ENCODE measurements at regions not wholly inside any gene's neighbourhood (a gene's known extent, or its start where the extent isn't known, plus 50 kb on each side); places are given as distances from the start of the nearest gene placed in this dataset.

DNA sequence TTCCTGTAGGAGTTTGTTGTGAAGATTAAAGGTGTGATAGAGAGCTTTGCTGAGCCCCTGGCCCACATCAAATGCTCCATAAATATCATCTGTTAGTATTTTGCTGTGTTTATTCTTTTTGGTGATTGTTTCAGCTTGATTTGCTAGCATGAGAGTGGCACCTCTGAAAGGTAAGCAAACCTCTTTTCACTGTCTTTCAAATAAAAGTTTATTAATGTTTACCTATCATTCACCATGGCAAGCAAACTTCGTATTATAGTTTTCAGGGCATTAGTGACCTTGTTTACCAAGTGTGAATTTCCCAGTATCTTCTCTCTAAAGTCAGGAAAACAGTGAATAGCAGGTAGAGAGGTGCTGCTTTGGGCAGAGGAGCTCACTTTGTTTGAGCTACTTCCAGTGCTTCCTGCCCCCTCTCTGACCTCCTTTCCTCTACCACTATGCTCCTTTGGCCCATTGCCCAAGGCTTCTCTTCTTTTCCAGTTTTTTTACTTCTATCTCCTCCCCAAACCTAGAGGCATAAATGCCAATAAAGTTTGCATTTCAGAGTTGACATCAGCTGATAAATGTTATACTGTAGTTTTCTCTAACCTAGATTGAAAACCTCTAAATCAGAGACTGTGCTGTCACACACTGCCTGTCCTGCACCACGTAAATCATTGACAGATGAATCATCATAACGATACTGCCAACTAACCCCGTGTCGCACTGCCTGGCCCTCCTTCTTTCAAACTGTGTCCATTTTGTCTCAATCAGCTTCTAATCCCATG, 569.0 kb downstream of the TUSC7 start:
- H3K9me3 ChIP-seq (ENCODE audit: control insufficient read depth in 2 of 2, insufficient read depth in 1 of 2, low read length in 1 of 2), result no peaks in the 10 kb centered on the region
- WGBS, result 83% methylated on average over 5 of the region's 5 CpGs
- no peaks in the 10 kb centered on the region for H3K27me3 ChIP-seq (ENCODE audit: control insufficient read depth in 2 of 2, insufficient read depth in 1 of 2, low read length in 1 of 2)

DNA sequence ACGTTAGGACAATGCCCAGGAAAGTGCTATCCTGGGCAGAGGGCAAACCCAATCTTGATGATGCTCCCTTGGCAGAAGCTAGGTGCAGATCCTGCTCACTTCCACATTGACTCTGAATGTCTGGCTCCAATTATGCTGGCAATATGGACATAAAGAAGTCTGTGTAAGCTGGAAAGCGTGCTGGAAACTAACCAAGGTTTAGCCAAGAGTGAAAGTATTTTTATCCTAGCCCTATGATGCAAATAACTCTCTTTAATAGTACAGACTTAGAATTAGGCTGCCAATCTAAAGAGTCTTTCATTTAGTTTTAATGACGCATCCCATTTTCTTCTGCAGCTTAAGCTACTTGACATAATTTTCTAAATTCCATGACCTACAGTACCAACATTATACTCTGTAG, 571.8 kb downstream of the TUSC7 start:
- no peak for DNase-seq (ENCODE audit: low read depth in 6 of 9, low spot score in 9 of 9)
- 91% methylated on average over 3 of the region's 3 CpGs for WGBS
- no peaks in the 10 kb centered on the region for H3K9me3 ChIP-seq (ENCODE audit: control insufficient read depth in 2 of 2, insufficient read depth in 1 of 2, low read length in 1 of 2)

More for the DNA sequence above, 569.0 kb downstream of the TUSC7 start:
- Histone ChIP-seq H3K4me1 (ENCODE audit: control insufficient read depth in 2 of 2, insufficient read depth in 2 of 2, low read length in 2 of 2) (no peaks in the 10 kb centered on the region), H3K36me3 (ENCODE audit: control insufficient read depth in 2 of 2, insufficient read depth in 2 of 2, low read length in 1 of 2) (no peaks in the 10 kb centered on the region), H3K27ac (ENCODE audit: low read depth in 1 of 2, low read length in 1 of 2) (no peak overlapping the region), H3K4me3 (ENCODE audit: low read length in 2 of 2) (no peak overlapping the region)
- no peak for DNase-seq (ENCODE audit: low read depth in 6 of 9, low spot score in 9 of 9)

DNA sequence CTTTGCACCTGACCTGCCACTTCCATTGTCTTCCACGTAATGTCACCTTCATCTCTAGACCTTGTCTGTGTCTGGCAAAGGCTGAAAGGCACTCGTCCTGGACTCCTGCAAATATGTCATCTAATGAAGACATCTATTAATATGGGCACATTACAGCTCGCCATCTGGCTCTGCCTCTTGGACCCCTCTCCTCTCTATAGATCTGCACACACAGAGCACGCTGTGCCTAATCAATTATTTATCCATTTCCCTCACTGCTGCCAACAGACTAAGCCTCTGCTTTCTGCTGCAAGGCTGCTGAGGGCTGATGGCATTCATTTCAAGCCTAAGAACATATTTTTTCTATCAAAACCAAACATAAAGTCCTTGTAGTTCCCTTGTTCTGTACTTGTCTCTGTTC, 573.0 kb downstream of the TUSC7 start:
- WGBS, result 91% methylated on average over 4 of the region's 4 CpGs
- no peaks in the 10 kb centered on the region for H3K27me3 ChIP-seq (ENCODE audit: control insufficient read depth in 2 of 2, insufficient read depth in 1 of 2, low read length in 1 of 2)

More for the DNA sequence above, 571.8 kb downstream of the TUSC7 start:
- Histone ChIP-seq H3K36me3 (ENCODE audit: control insufficient read depth in 2 of 2, insufficient read depth in 2 of 2, low read length in 1 of 2) (no peaks in the 10 kb centered on the region), H3K27ac (ENCODE audit: low read depth in 1 of 2, low read length in 1 of 2) (no peak overlapping the region), H3K4me3 (ENCODE audit: low read length in 2 of 2) (no peak overlapping the region), H3K27me3 (ENCODE audit: control insufficient read depth in 2 of 2, insufficient read depth in 1 of 2, low read length in 1 of 2) (no peaks in the 10 kb centered on the region), H3K4me1 (ENCODE audit: control insufficient read depth in 2 of 2, insufficient read depth in 2 of 2, low read length in 2 of 2) (no peaks in the 10 kb centered on the region)

DNA sequence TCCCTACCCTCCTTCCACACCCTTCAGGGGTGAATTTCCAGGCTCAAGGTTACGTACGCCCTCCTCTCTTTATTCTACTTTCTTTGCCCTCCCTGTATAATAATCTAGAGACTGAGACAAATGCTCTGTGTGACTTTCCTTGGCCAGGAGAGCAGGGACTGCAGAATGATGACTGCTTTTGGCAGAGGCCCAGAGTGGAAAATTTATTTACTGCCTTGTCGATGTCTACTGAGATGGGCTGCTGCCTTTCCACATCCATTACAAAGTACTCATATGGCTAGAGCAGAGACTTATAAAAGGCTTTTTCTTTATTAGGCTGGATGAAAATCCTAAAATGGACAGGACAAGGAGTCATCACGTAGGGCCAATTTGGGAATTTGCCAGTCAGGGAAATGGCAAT, 576.2 kb downstream of the TUSC7 start:
- Histone ChIP-seq H3K36me3 (ENCODE audit: control insufficient read depth in 2 of 2, insufficient read depth in 2 of 2, low read length in 1 of 2) (no peaks in the 10 kb centered on the region), H3K4me1 (ENCODE audit: control insufficient read depth in 2 of 2, insufficient read depth in 2 of 2, low read length in 2 of 2) (no peaks in the 10 kb centered on the region), H3K27me3 (ENCODE audit: control insufficient read depth in 2 of 2, insufficient read depth in 1 of 2, low read length in 1 of 2) (no peaks in the 10 kb centered on the region), H3K27ac (ENCODE audit: low read depth in 1 of 2, low read length in 1 of 2) (no peak overlapping the region), H3K9me3 (ENCODE audit: control insufficient read depth in 2 of 2, insufficient read depth in 1 of 2, low read length in 1 of 2) (no peaks in the 10 kb centered on the region), H3K4me3 (ENCODE audit: low read length in 2 of 2) (no peak overlapping the region)
- 81% methylated on average over 4 of the region's 4 CpGs for WGBS
- no peak for DNase-seq (ENCODE audit: low read depth in 6 of 9, low spot score in 9 of 9)

More for the DNA sequence above, 573.0 kb downstream of the TUSC7 start:
- Histone ChIP-seq H3K4me3 (ENCODE audit: low read length in 2 of 2) (no peak overlapping the region), H3K4me1 (ENCODE audit: control insufficient read depth in 2 of 2, insufficient read depth in 2 of 2, low read length in 2 of 2) (no peaks in the 10 kb centered on the region), H3K36me3 (ENCODE audit: control insufficient read depth in 2 of 2, insufficient read depth in 2 of 2, low read length in 1 of 2) (no peaks in the 10 kb centered on the region), H3K9me3 (ENCODE audit: control insufficient read depth in 2 of 2, insufficient read depth in 1 of 2, low read length in 1 of 2) (no peaks in the 10 kb centered on the region), H3K27ac (ENCODE audit: low read depth in 1 of 2, low read length in 1 of 2) (no peak overlapping the region)
- no peak for DNase-seq (ENCODE audit: low read depth in 6 of 9, low spot score in 9 of 9)

DNA sequence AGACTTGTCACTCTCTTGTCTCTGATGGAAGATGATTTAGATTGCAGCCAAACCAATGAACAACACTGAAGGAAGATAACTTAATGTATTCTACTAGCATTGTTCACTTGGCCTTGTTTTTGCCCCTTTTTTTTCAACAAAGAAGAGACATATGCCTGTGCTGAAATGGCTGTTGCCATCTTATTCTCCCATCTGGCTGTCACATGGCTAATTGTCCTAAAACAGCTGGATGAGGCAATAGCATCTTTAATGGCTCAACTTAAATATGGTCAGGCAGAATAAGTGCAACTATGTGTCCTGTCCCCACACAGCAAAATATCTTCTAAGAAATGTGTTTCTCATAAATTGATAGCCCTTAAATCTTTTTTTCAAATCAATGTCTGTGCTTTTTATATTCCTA, 576.9 kb downstream of the TUSC7 start:
- no peak overlapping the region for H3K4me3 ChIP-seq (ENCODE audit: low read length in 2 of 2)
- no peak for DNase-seq (ENCODE audit: low read depth in 6 of 9, low spot score in 9 of 9)
- no peaks in the 10 kb centered on the region for H3K27me3 ChIP-seq (ENCODE audit: control insufficient read depth in 2 of 2, insufficient read depth in 1 of 2, low read length in 1 of 2)
- no peak overlapping the region for H3K27ac ChIP-seq (ENCODE audit: low read depth in 1 of 2, low read length in 1 of 2)
- H3K36me3 ChIP-seq (ENCODE audit: control insufficient read depth in 2 of 2, insufficient read depth in 2 of 2, low read length in 1 of 2), result no peaks in the 10 kb centered on the region
- no peaks in the 10 kb centered on the region for H3K9me3 ChIP-seq (ENCODE audit: control insufficient read depth in 2 of 2, insufficient read depth in 1 of 2, low read length in 1 of 2)
- H3K4me1 ChIP-seq (ENCODE audit: control insufficient read depth in 2 of 2, insufficient read depth in 2 of 2, low read length in 2 of 2), result no peaks in the 10 kb centered on the region

DNA sequence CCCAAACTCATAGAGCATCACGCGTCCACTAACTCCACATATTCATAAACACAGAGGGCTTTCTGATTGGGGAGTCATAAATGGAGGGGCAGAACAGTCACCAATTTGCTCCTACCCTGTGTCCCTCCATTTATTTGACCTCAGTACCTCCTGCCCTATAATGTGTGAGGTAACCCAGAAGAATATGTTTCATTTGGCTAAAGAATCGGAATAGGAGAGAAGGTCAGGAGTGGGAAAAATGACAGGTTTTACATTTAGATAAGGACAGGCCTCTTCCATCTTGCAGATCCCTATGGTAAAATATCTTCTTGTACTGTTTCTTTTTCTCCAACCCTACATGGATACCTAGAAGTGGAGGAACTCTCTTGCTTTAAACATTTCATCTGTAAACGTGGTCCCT, 578.0 kb downstream of the TUSC7 start:
- DNase-seq (ENCODE audit: low read depth in 6 of 9, low spot score in 9 of 9), result no peak
- Histone ChIP-seq H3K4me1 (ENCODE audit: control insufficient read depth in 2 of 2, insufficient read depth in 2 of 2, low read length in 2 of 2) (no peaks in the 10 kb centered on the region), H3K27me3 (ENCODE audit: control insufficient read depth in 2 of 2, insufficient read depth in 1 of 2, low read length in 1 of 2) (no peaks in the 10 kb centered on the region), H3K4me3 (ENCODE audit: low read length in 2 of 2) (no peak overlapping the region), H3K9me3 (ENCODE audit: control insufficient read depth in 2 of 2, insufficient read depth in 1 of 2, low read length in 1 of 2) (no peaks in the 10 kb centered on the region), H3K27ac (ENCODE audit: low read depth in 1 of 2, low read length in 1 of 2) (no peak overlapping the region), H3K36me3 (ENCODE audit: control insufficient read depth in 2 of 2, insufficient read depth in 2 of 2, low read length in 1 of 2) (no peaks in the 10 kb centered on the region)
- 83% methylated on average over 4 of the region's 4 CpGs for WGBS

DNA sequence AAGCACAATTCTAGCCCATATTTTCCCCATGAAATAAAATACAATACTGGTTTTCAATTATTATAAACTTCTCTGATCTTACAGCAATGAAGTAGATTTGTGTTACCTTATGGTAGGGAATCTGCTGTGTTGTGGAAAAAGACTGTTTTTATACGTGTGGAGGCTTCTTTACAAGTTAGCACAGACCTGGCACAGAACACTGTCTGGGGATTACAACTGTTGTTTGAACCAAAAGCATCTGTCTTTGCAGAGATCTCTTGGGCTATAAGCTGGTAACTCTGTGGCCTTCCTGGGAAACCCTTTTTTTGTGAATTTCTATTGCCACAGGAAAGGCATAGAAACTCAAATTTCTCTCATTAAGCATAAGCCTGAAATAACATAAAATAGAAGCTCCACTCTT, 581.9 kb downstream of the TUSC7 start:
- no peaks in the 10 kb centered on the region for H3K4me1 ChIP-seq (ENCODE audit: control insufficient read depth in 2 of 2, insufficient read depth in 2 of 2, low read length in 2 of 2)
- 88% methylated on average over 1 of the region's 1 CpG for WGBS
- no peak for DNase-seq (ENCODE audit: low read depth in 6 of 9, low spot score in 9 of 9)
- H3K36me3 ChIP-seq (ENCODE audit: control insufficient read depth in 2 of 2, insufficient read depth in 2 of 2, low read length in 1 of 2), result no peaks in the 10 kb centered on the region
- no peak overlapping the region for H3K27ac ChIP-seq (ENCODE audit: low read depth in 1 of 2, low read length in 1 of 2)
- no peaks in the 10 kb centered on the region for H3K9me3 ChIP-seq (ENCODE audit: control insufficient read depth in 2 of 2, insufficient read depth in 1 of 2, low read length in 1 of 2)
- H3K4me3 ChIP-seq (ENCODE audit: low read length in 2 of 2), result no peak overlapping the region
- H3K27me3 ChIP-seq (ENCODE audit: control insufficient read depth in 2 of 2, insufficient read depth in 1 of 2, low read length in 1 of 2), result no peaks in the 10 kb centered on the region

DNA sequence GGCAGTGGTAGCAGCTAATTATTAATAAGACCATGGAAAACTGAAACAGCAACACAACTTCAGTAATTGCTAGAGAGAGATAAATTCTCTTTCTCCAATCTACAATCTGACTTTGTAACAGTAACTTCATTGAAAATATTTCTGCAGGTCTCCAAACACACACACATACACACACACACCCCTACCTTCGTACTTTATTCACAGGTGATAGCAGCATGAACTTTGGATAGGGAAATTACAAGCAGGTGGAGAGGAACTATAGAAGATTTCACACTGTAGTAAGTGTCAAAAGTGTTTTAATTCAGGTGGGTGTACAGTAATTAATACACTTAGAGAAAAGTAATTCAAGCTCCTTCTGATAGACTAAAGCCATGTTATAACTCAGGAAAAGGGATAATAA, 587.5 kb downstream of the TUSC7 start:
- H3K27me3 ChIP-seq (ENCODE audit: control insufficient read depth in 2 of 2, insufficient read depth in 1 of 2, low read length in 1 of 2), result no peaks in the 10 kb centered on the region
- no peak overlapping the region for H3K27ac ChIP-seq (ENCODE audit: low read depth in 1 of 2, low read length in 1 of 2)
- no peak for DNase-seq (ENCODE audit: low read depth in 6 of 9, low spot score in 9 of 9)
- 82% methylated on average over 1 of the region's 1 CpG for WGBS
- H3K4me1 ChIP-seq (ENCODE audit: control insufficient read depth in 2 of 2, insufficient read depth in 2 of 2, low read length in 2 of 2), result no peaks in the 10 kb centered on the region
- no peaks in the 10 kb centered on the region for H3K9me3 ChIP-seq (ENCODE audit: control insufficient read depth in 2 of 2, insufficient read depth in 1 of 2, low read length in 1 of 2)
- no peaks in the 10 kb centered on the region for H3K36me3 ChIP-seq (ENCODE audit: control insufficient read depth in 2 of 2, insufficient read depth in 2 of 2, low read length in 1 of 2)
- no peak overlapping the region for H3K4me3 ChIP-seq (ENCODE audit: low read length in 2 of 2)

DNA sequence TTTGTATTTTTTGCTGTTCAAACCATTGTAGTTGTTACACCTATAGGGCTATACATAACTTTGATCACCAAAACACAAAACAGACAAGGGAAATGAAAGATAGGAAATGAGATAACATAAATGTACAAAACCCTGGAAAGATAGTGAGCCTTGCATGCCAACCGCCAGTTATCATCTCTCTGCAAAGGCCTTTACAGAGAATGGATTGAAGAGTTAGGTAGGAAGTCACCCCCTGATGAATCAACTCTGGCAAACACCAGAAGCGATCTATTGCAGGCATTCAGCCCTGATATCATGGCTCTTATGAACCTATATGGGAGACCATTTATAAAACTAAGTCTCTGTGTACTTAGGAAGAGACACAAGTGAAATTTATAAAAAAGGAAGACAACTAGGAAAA, 588.0 kb downstream of the TUSC7 start:
- H3K27me3 ChIP-seq (ENCODE audit: control insufficient read depth in 2 of 2, insufficient read depth in 1 of 2, low read length in 1 of 2), result no peaks in the 10 kb centered on the region
- no peaks in the 10 kb centered on the region for H3K9me3 ChIP-seq (ENCODE audit: control insufficient read depth in 2 of 2, insufficient read depth in 1 of 2, low read length in 1 of 2)
- H3K4me1 ChIP-seq (ENCODE audit: control insufficient read depth in 2 of 2, insufficient read depth in 2 of 2, low read length in 2 of 2), result no peaks in the 10 kb centered on the region
- no peaks in the 10 kb centered on the region for H3K36me3 ChIP-seq (ENCODE audit: control insufficient read depth in 2 of 2, insufficient read depth in 2 of 2, low read length in 1 of 2)
- no peak overlapping the region for H3K4me3 ChIP-seq (ENCODE audit: low read length in 2 of 2)
- WGBS, result 91% methylated on average over 2 of the region's 2 CpGs
- H3K27ac ChIP-seq (ENCODE audit: low read depth in 1 of 2, low read length in 1 of 2), result no peak overlapping the region
- no peak for DNase-seq (ENCODE audit: low read depth in 6 of 9, low spot score in 9 of 9)
